SK-N-SH (cell line): ENCODE measurements at regions not wholly inside any gene's neighbourhood (a gene's known extent, or its start where the extent isn't known, plus 50 kb on each side); places are given as distances from the start of the nearest gene placed in this dataset.

Source experiments
- CTCF ChIA-PET: fragments of 300-600, 350-600 bp; formaldehyde crosslinking; extraction: SDS; loops from one replicate; lab custom pipeline; 2021; lab: Yijun Ruan, JAX
- POLR2A ChIA-PET: fragments of 350-600 bp; sonication (Branson Sonifier 250); formaldehyde crosslinking; extraction: SDS; loops from one replicate; lab custom pipeline; 2020; ENCODE audit warnings: antibody characterized with exemption, inconsistent platforms; lab: Yijun Ruan, JAX
- DNase-seq: peaks from one replicate; pipeline ENCODE4 v3.0.0; 2012
- H2AFZ ChIP-seq: fragments of 200-600 bp; sonication (generic); 2 replicates; pipeline ENCODE4 v1.8.1; 2016; ENCODE audit warnings: antibody characterized with exemption, mild to moderate bottlenecking, low read depth
- H3F3A ChIP-seq: fragments of 200-600 bp; sonication (generic); replicated peaks from 2 replicates; pipeline ENCODE3; 2016; ENCODE audit warnings: antibody characterized with exemption, mild to moderate bottlenecking; ENCODE audit not compliant: insufficient read depth
- H3K27ac ChIP-seq, 2 experiments: fragments of 200-500 bp in 1 of 2; fragments of 200-600 bp in 1 of 2; sonication (Bioruptor generic) in 1 of 2; sonication (generic), shearing (Covaris generic) in 1 of 2; 2 replicates each; pipeline versions ENCODE4 v1.5.1 to v1.6.1; 2014 to 2016; ENCODE audit warnings: low read depth in 2 of 2, inconsistent platforms in 1 of 2, low read length in 1 of 2, mild to moderate bottlenecking in 1 of 2, mixed read lengths in 1 of 2
- H3K27me3 ChIP-seq: fragments of 200-600 bp; sonication (generic), shearing (Covaris generic); 2 replicates; pipeline ENCODE4 v1.6.1; 2016; ENCODE audit warnings: mixed run types; ENCODE audit not compliant: insufficient read depth
- H3K36me3 ChIP-seq, 2 experiments: fragments of 200-500 bp in 1 of 2; fragments of 200-600 bp in 1 of 2; sonication (Bioruptor generic) in 1 of 2; sonication (generic) in 1 of 2; replicated peaks in 1 of 2; 2 replicates each; pipeline versions ENCODE3 to v1.5.1; 2014 to 2016; ENCODE audit warnings: low read length in 1 of 2, mild to moderate bottlenecking in 1 of 2; ENCODE audit not compliant: insufficient read depth in 2 of 2, control insufficient read depth in 1 of 2
- H3K4me1 ChIP-seq, 2 experiments: fragments of 200-500 bp in 1 of 2; fragments of 200-600 bp in 1 of 2; sonication (Bioruptor generic) in 1 of 2; sonication (generic), shearing (Covaris generic) in 1 of 2; 2 replicates each; pipeline versions ENCODE4 v1.5.1 to v1.6.1; 2014 to 2016; ENCODE audit warnings: low read depth in 1 of 2, low read length in 1 of 2, mixed run types in 1 of 2; ENCODE audit not compliant: insufficient read depth in 2 of 2, control insufficient read depth in 1 of 2
- H3K4me2 ChIP-seq: fragments of 200-600 bp; sonication (generic), shearing (Covaris generic); 2 replicates; pipeline ENCODE4 v1.6.1; 2017; ENCODE audit warnings: mixed run types
- H3K4me3 ChIP-seq, 2 experiments: fragments of 200-500 bp in 1 of 2; fragments of 200-600 bp in 1 of 2; sonication (Bioruptor generic) in 1 of 2; sonication (generic), shearing (Covaris generic) in 1 of 2; 2 replicates each; pipeline versions ENCODE4 v1.5.1 to v1.8.1; 2014 to 2016; ENCODE audit warnings: low read depth in 2 of 2, inconsistent platforms in 1 of 2, low read length in 1 of 2, mild to moderate bottlenecking in 1 of 2, mixed read lengths in 1 of 2, moderate library complexity in 1 of 2
- H3K79me2 ChIP-seq: fragments of 200-600 bp; sonication (generic); 2 replicates; pipeline ENCODE4 v1.8.1; 2017; ENCODE audit warnings: mild to moderate bottlenecking; ENCODE audit not compliant: insufficient read depth
- H3K9ac ChIP-seq: fragments of 200-600 bp; sonication (generic); 2 replicates; pipeline ENCODE4 v1.6.1; 2017; ENCODE audit warnings: mixed run types
- H3K9me2 ChIP-seq: fragments of 200-600 bp; sonication (generic); 2 replicates; pipeline ENCODE4 v1.6.1; 2017; ENCODE audit warnings: mixed run types
- H3K9me3 ChIP-seq: fragments of 200-600 bp; sonication (generic); 2 replicates; pipeline ENCODE4 v1.6.1; 2017; ENCODE audit warnings: mixed run types, mild to moderate bottlenecking, moderate library complexity
- H4K20me1 ChIP-seq: fragments of 200-600 bp; sonication (generic); 2 replicates; pipeline ENCODE4 v1.6.1; 2017; ENCODE audit warnings: mild to moderate bottlenecking, mixed run types; ENCODE audit not compliant: insufficient read depth
- CHD2 ChIP-seq: fragments of 150-350 bp; IDR thresholded peaks from 2 replicates; pipeline ENCODE4 v1.6.1; 2018; ENCODE audit warnings: low read length; ENCODE audit not compliant: partially characterized antibody
- ELF1 ChIP-seq: IDR thresholded peaks from 2 replicates; pipeline ENCODE4 v1.4.0; 2012
- FOXJ3 ChIP-seq: sonication (generic); formaldehyde crosslinking; IDR thresholded peaks from 2 replicates; pipeline ENCODE4 v1.5.1; 2020; ENCODE audit warnings: mild to moderate bottlenecking, missing genetic modification reagents
- GABPA ChIP-seq: IDR thresholded peaks from 2 replicates; pipeline ENCODE4 v1.4.0; 2012; ENCODE audit warnings: low read depth, mild to moderate bottlenecking
- GATA2 ChIP-seq: sonication (generic); formaldehyde crosslinking; IDR thresholded peaks from 2 replicates; pipeline ENCODE4 v1.5.0; 2020; ENCODE audit warnings: mild to moderate bottlenecking, missing genetic modification reagents
- MEF2A ChIP-seq: IDR thresholded peaks from 2 replicates; pipeline ENCODE4 v1.4.0; 2012; ENCODE audit warnings: low read depth, borderline replicate concordance
- NRF1 ChIP-seq: IDR thresholded peaks from 2 replicates; pipeline ENCODE4 v1.6.1; 2012; ENCODE audit warnings: low read depth, mild to moderate bottlenecking, low read length
- POLR2AphosphoS5 ChIP-seq: IDR thresholded peaks from 2 replicates; pipeline ENCODE4 v1.6.1; 2012; ENCODE audit warnings: low read depth, low read length
- SMC3 ChIP-seq: IDR thresholded peaks from 2 replicates; pipeline ENCODE4 v1.6.1; 2012; ENCODE audit warnings: low read depth, low read length, improper control_type of control experiment
- TAF1 ChIP-seq: IDR thresholded peaks from 2 replicates; pipeline ENCODE4 v1.6.1; 2012; ENCODE audit warnings: low read depth, mild to moderate bottlenecking, low read length, moderate library complexity, borderline replicate concordance
- TEAD4 ChIP-seq: IDR thresholded peaks from 2 replicates; pipeline ENCODE4 v1.4.0; 2012; ENCODE audit warnings: mild to moderate bottlenecking, borderline replicate concordance; ENCODE audit not compliant: insufficient read depth
- WGBS: methylation state at CpG from one replicate; pipeline ENCODE4 v1.1.6; 2017; ENCODE audit warnings: low lambda C conversion rate; 5-methylcytosine and 5-hydroxymethylcytosine counted together
- TF ChIP-seq, protein P1 (sequence below): IDR thresholded peaks from 2 replicates; pipeline ENCODE4 v1.4.0; 2012; ENCODE audit warnings: low read depth
- TF ChIP-seq, protein P2 (sequence below): IDR thresholded peaks from 2 replicates; pipeline ENCODE4 v1.6.1; 2012; ENCODE audit warnings: mild to moderate bottlenecking, low read depth, low read length, moderate library complexity
- TF ChIP-seq, protein P3 (sequence below): IDR thresholded peaks from 2 replicates; pipeline ENCODE4 v1.4.0; 2012; ENCODE audit warnings: low read depth, borderline replicate concordance

DNA sequence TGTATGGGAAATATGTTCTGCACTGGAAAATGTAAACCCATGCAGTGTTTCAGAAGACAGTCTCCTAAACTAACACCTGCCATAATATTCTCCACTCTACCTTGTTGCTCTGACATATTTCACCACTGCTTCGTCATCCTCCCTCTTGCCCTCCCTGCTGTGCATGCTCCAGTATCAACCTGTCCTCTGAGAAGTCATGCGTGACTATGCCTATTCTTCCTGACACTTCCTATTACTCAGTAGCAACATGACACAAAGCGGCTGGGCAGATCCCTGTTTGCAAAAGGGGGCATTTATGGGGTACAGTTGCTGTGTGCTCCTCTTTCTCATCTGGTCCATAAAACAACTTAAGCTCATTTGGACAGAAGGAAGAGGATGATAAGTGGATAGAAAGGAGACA lies 805.6 kb upstream of the EEF2KMT start:
- Histone ChIP-seq H3K4me2 (no peak overlapping the region), H3K36me3 (no peaks in the 10 kb centered on the region), H3K9me3 (no peaks in the 10 kb centered on the region), H2AFZ (no peak overlapping the region), H3K4me1 (peaks cover 0 to 12% of the 10 kb centered on the region in 2 experiments; a peak in 1 of 4 replicates), H3F3A (no peaks in the 10 kb centered on the region), H3K27ac (no peak overlapping the region), H4K20me1 (no peaks in the 10 kb centered on the region), H3K79me2 (no peaks in the 10 kb centered on the region), H3K27me3 (no peaks in the 10 kb centered on the region), H3K9me2 (no peaks in the 10 kb centered on the region), H3K4me3 (no peak overlapping the region), H3K9ac (no peak overlapping the region)
- no peak for DNase-seq
- ChIA-PET CTCF (interaction anchor here (1.1 kb wide), 1 partner anchor 36 kb away, joined by 4 read pairs; no protein-coding TSS in a partner anchor), POLR2A (no interaction called here)
- no peak for TF ChIP-seq GABPA
- TF ChIP-seq FOXJ3 = no peak
- TF ChIP-seq, protein P1, sequence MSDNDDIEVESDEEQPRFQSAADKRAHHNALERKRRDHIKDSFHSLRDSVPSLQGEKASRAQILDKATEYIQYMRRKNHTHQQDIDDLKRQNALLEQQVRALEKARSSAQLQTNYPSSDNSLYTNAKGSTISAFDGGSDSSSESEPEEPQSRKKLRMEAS = no peak
- no peak for TF ChIP-seq CHD2
- no peak for TF ChIP-seq MEF2A
- no peak for TF ChIP-seq SMC3
- TF ChIP-seq NRF1 = no peak
- no peak for TF ChIP-seq TAF1
- no peak for TF ChIP-seq POLR2AphosphoS5
- no peak for TF ChIP-seq TEAD4
- no peak for TF ChIP-seq ELF1
- TF ChIP-seq GATA2 (CRISPR knock-in tag) = no peak
- TF ChIP-seq, protein P2, sequence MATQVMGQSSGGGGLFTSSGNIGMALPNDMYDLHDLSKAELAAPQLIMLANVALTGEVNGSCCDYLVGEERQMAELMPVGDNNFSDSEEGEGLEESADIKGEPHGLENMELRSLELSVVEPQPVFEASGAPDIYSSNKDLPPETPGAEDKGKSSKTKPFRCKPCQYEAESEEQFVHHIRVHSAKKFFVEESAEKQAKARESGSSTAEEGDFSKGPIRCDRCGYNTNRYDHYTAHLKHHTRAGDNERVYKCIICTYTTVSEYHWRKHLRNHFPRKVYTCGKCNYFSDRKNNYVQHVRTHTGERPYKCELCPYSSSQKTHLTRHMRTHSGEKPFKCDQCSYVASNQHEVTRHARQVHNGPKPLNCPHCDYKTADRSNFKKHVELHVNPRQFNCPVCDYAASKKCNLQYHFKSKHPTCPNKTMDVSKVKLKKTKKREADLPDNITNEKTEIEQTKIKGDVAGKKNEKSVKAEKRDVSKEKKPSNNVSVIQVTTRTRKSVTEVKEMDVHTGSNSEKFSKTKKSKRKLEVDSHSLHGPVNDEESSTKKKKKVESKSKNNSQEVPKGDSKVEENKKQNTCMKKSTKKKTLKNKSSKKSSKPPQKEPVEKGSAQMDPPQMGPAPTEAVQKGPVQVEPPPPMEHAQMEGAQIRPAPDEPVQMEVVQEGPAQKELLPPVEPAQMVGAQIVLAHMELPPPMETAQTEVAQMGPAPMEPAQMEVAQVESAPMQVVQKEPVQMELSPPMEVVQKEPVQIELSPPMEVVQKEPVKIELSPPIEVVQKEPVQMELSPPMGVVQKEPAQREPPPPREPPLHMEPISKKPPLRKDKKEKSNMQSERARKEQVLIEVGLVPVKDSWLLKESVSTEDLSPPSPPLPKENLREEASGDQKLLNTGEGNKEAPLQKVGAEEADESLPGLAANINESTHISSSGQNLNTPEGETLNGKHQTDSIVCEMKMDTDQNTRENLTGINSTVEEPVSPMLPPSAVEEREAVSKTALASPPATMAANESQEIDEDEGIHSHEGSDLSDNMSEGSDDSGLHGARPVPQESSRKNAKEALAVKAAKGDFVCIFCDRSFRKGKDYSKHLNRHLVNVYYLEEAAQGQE = no peak
- TF ChIP-seq, protein P3, sequence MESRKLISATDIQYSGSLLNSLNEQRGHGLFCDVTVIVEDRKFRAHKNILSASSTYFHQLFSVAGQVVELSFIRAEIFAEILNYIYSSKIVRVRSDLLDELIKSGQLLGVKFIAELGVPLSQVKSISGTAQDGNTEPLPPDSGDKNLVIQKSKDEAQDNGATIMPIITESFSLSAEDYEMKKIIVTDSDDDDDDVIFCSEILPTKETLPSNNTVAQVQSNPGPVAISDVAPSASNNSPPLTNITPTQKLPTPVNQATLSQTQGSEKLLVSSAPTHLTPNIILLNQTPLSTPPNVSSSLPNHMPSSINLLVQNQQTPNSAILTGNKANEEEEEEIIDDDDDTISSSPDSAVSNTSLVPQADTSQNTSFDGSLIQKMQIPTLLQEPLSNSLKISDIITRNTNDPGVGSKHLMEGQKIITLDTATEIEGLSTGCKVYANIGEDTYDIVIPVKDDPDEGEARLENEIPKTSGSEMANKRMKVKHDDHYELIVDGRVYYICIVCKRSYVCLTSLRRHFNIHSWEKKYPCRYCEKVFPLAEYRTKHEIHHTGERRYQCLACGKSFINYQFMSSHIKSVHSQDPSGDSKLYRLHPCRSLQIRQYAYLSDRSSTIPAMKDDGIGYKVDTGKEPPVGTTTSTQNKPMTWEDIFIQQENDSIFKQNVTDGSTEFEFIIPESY = no peak
- 21% methylated on average over 2 of the region's 3 CpGs for WGBS
